ENCODE measurements at regions not wholly inside any gene's neighbourhood (a gene's known extent, or its start where the extent isn't known, plus 50 kb on each side); places are given as distances from the start of the nearest gene placed in this dataset.

DNA sequence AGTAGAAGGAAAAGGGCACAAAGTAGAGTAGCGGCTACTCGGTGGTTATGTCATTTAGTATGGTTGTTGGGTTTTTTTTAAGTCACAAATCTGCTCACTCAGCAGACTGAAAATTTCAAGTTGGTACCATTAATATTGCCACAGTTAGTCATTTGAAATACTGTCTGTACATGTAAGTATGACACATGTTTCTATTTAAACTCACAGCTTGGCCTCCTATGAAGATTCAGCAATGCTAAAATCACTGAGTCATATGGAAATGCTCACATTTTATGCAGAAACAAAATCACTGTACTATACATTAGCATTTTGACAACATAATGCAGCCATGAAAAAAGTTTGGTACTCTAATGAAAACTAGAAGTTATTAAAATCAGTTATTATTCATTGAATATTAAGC, 571.9 kb downstream of the TAFA4 start:
- TF ChIP-seq, protein P1, sequence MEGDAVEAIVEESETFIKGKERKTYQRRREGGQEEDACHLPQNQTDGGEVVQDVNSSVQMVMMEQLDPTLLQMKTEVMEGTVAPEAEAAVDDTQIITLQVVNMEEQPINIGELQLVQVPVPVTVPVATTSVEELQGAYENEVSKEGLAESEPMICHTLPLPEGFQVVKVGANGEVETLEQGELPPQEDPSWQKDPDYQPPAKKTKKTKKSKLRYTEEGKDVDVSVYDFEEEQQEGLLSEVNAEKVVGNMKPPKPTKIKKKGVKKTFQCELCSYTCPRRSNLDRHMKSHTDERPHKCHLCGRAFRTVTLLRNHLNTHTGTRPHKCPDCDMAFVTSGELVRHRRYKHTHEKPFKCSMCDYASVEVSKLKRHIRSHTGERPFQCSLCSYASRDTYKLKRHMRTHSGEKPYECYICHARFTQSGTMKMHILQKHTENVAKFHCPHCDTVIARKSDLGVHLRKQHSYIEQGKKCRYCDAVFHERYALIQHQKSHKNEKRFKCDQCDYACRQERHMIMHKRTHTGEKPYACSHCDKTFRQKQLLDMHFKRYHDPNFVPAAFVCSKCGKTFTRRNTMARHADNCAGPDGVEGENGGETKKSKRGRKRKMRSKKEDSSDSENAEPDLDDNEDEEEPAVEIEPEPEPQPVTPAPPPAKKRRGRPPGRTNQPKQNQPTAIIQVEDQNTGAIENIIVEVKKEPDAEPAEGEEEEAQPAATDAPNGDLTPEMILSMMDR (IDR thresholded peaks at IDR 0.05) = no peak
- no peak for TF ChIP-seq POLR2AphosphoS5 (IDR thresholded peaks at IDR 0.05)
- TF ChIP-seq POLR2A (IDR thresholded peaks at IDR 0.05) = no peak

All from sigmoid colon (tissue), 4 donors.